HCT116 (cell line): ENCODE measurements at regions not wholly inside any gene's neighbourhood (a gene's known extent, or its start where the extent isn't known, plus 50 kb on each side); places are given as distances from the start of the nearest gene placed in this dataset.

Experiments
- ATAC-seq: fragments of 200-7000 bp; cut with Tn5 transposase; 2 replicates; pipeline ENCODE4 v1.9.1; 2020; ENCODE audit warnings: mild to moderate bottlenecking, moderate library complexity
- BruUV-seq: library from RNA; stranded (reverse); fragments of 400-500 nt; replicated peaks from 2 replicates; lab custom pipeline; 2021; lab: Mats Ljungman, UMichigan
- CTCF ChIA-PET: fragments of 300-600 bp; sonication (Branson Sonifier 250); formaldehyde crosslinking; loops from one replicate; lab custom pipeline; 2021; ENCODE audit warnings: antibody characterized with exemption; lab: Charles Lee
- POLR2A ChIA-PET: fragments of 300-600, 350-600 bp; sonication (Branson Sonifier 250); formaldehyde crosslinking; loops from one replicate; lab custom pipeline; 2021; ENCODE audit warnings: antibody characterized with exemption; lab: Charles Lee
- RAD21 ChIA-PET, 2 experiments: fragments of 300-600 bp; sonication (Branson Sonifier 250); formaldehyde crosslinking; loops; one replicate each; lab custom pipeline; 2023; ENCODE audit warnings: low total read pairs in 2 of 2; ENCODE audit not compliant: uncharacterized antibody in 2 of 2, unreplicated experiment in 2 of 2, low non-redundant PET in 1 of 2; lab: Charles Lee
- DNase-seq: peaks from one replicate; pipeline ENCODE4 v3.0.0-alpha.2; 2010; ENCODE audit warnings: low read depth, low spot score
- H2AFZ ChIP-seq: fragments of 200-600 bp; shearing (Covaris generic), sonication (generic); 2 replicates; pipeline ENCODE4 v1.6.1; 2017; ENCODE audit warnings: low read depth, mixed run types, mixed read lengths, antibody characterized with exemption, low read length; ENCODE audit not compliant: poor library complexity, severe bottlenecking
- H3K27ac ChIP-seq: 2 replicates; pipeline ENCODE4 v1.5.1; 2012; ENCODE audit warnings: low read depth, low read length
- H3K27me3 ChIP-seq: fragments of 200-600 bp; sonication (generic); 2 replicates; pipeline ENCODE4 v1.6.1; 2016; ENCODE audit warnings: mixed run types, low read length, mixed read lengths; ENCODE audit not compliant: insufficient read depth
- H3K36me3 ChIP-seq, 2 experiments: fragments of 200-500 bp in 1 of 2; fragments of 200-600 bp in 1 of 2; sonication (Bioruptor generic) in 1 of 2; sonication (generic) in 1 of 2; 2 replicates each; pipeline versions ENCODE4 v1.5.1 to v1.6.1; 2014 to 2016; ENCODE audit warnings: low read length in 2 of 2, inconsistent platforms in 1 of 2, mixed read lengths in 1 of 2, mixed run types in 1 of 2; ENCODE audit not compliant: insufficient read depth in 2 of 2, control insufficient read depth in 1 of 2
- H3K4me1 ChIP-seq, 2 experiments: fragments of 200-600 bp in 1 of 2; sonication (generic) in 1 of 2; 2 replicates each; pipeline versions ENCODE4 v1.5.1 to v1.6.1; 2012 to 2017; ENCODE audit warnings: low read length in 2 of 2, inconsistent platforms in 1 of 2, mild to moderate bottlenecking in 1 of 2, mixed read lengths in 1 of 2, mixed run types in 1 of 2, moderate library complexity in 1 of 2; ENCODE audit not compliant: insufficient read depth in 2 of 2, control insufficient read depth in 1 of 2
- H3K4me2 ChIP-seq: fragments of 200-600 bp; sonication (generic); 2 replicates; pipeline ENCODE4 v1.6.1; 2017; ENCODE audit warnings: mixed run types, low read length, mixed read lengths
- H3K4me3 ChIP-seq, 2 experiments: fragments of 200-600 bp in 1 of 2; sonication (generic) in 1 of 2; replicated peaks in 1 of 2; 2 replicates each; pipeline ENCODE4 v1.5.1; 2011 to 2016; ENCODE audit warnings: low read length in 2 of 2, control low read depth in 1 of 2, low read depth in 1 of 2, mild to moderate bottlenecking in 1 of 2, mixed read lengths in 1 of 2, mixed run types in 1 of 2
- H3K79me2 ChIP-seq: fragments of 200-600 bp; sonication (generic); 2 replicates; pipeline ENCODE4 v1.6.1; 2017; ENCODE audit warnings: mild to moderate bottlenecking, mixed run types, low read length, moderate library complexity, mixed read lengths; ENCODE audit not compliant: insufficient read depth
- H3K9ac ChIP-seq: fragments of 200-600 bp; sonication (generic); 2 replicates; pipeline ENCODE4 v1.6.1; 2016; ENCODE audit warnings: low read length, mixed read lengths
- H3K9me2 ChIP-seq: fragments of 200-600 bp; sonication (generic), shearing (Covaris generic); 2 replicates; pipeline ENCODE4 v1.6.1; 2017; ENCODE audit warnings: mixed run types, mild to moderate bottlenecking, moderate library complexity; ENCODE audit not compliant: insufficient read depth
- H3K9me3 ChIP-seq, 2 experiments: fragments of 200-500 bp in 1 of 2; fragments of 200-600 bp in 1 of 2; sonication (Bioruptor generic) in 1 of 2; sonication (generic) in 1 of 2; 2 replicates each; pipeline ENCODE4 v1.6.1; 2014 to 2017; ENCODE audit warnings: low read length in 2 of 2, mixed read lengths in 2 of 2, inconsistent platforms in 1 of 2, low read depth in 1 of 2, mild to moderate bottlenecking in 1 of 2, mixed run types in 1 of 2, moderate library complexity in 1 of 2; ENCODE audit not compliant: control insufficient read depth in 1 of 2, insufficient read depth in 1 of 2
- H4K20me1 ChIP-seq: fragments of 200-600 bp; sonication (generic), shearing (Covaris generic); 2 replicates; pipeline ENCODE4 v1.6.1; 2017; ENCODE audit warnings: mixed run types, mild to moderate bottlenecking, moderate library complexity; ENCODE audit not compliant: insufficient read depth
- CBX3 ChIP-seq: IDR thresholded peaks from 2 replicates; pipeline ENCODE4 v1.6.1; 2012; ENCODE audit warnings: low read depth
- EGR1 ChIP-seq: IDR thresholded peaks from 2 replicates; pipeline ENCODE4 v1.6.1; 2012; ENCODE audit warnings: low read depth
- EZH2phosphoT487 ChIP-seq: fragments of 200-600 bp; IDR thresholded peaks from 2 replicates; pipeline ENCODE4 v1.6.1; 2018; ENCODE audit warnings: antibody characterized with exemption, borderline replicate concordance
- FOSL1 ChIP-seq: IDR thresholded peaks from 2 replicates; pipeline ENCODE4 v1.6.1; 2012; ENCODE audit warnings: low read depth
- JUND ChIP-seq: IDR thresholded peaks from 2 replicates; pipeline ENCODE4 v1.6.1; 2012
- SRF ChIP-seq: IDR thresholded peaks from 2 replicates; pipeline ENCODE4 v1.6.1; 2012; ENCODE audit warnings: low read depth
- TCF7L2 ChIP-seq: IDR thresholded peaks from 2 replicates; pipeline ENCODE4 v1.7.0; 2011; ENCODE audit warnings: borderline replicate concordance, inconsistent platforms; ENCODE audit not compliant: insufficient read depth, insufficient read length; ENCODE audit errors: extremely low read depth
- ZFX ChIP-seq: fragments of 450-650 bp; IDR thresholded peaks from 2 replicates; pipeline ENCODE4 v1.6.1; 2017
- ZNF274 ChIP-seq: fragments of 200-500 bp; sonication (Bioruptor generic); IDR thresholded peaks from 2 replicates; pipeline ENCODE4 v1.6.1; 2014; ENCODE audit warnings: mild to moderate bottlenecking, low read depth, low read length, inconsistent platforms
- intact Hi-C: fragments of 100-400 bp; cut with micrococcal nuclease; formaldehyde crosslinking; loops from 2 replicates; pipeline ENCODE4 v1.10.0; 2022
- TF ChIP-seq, protein P1 (sequence below): IDR thresholded peaks from 2 replicates; pipeline ENCODE4 v1.6.1; 2011; ENCODE audit warnings: mild to moderate bottlenecking, low read length, moderate library complexity; ENCODE audit not compliant: insufficient replicate concordance; ENCODE audit errors: extremely low read depth
- TF ChIP-seq, protein P2 (sequence below): IDR thresholded peaks from 2 replicates; pipeline ENCODE4 v1.6.1; 2012; ENCODE audit warnings: low read depth
- TF ChIP-seq, protein P3 (sequence below): IDR thresholded peaks from 2 replicates; pipeline ENCODE4 v1.6.1; 2012
- TF ChIP-seq, protein P4 (sequence below), 3 experiments: fragments of 200-600 bp in 1 of 3; sonication (generic) in 1 of 3; IDR thresholded peaks in 2 of 3; conservative IDR thresholded peaks in 1 of 3; 2 replicates each; pipeline ENCODE4 v1.5.1; 2012 to 2017; ENCODE audit warnings: low read depth in 2 of 3, low read length in 2 of 3, antibody characterized with exemption in 1 of 3, borderline replicate concordance in 1 of 3, control low read depth in 1 of 3, mild to moderate bottlenecking in 1 of 3, mixed read lengths in 1 of 3, mixed run types in 1 of 3, moderate library complexity in 1 of 3; ENCODE audit not compliant: insufficient read depth in 1 of 3

DNA sequence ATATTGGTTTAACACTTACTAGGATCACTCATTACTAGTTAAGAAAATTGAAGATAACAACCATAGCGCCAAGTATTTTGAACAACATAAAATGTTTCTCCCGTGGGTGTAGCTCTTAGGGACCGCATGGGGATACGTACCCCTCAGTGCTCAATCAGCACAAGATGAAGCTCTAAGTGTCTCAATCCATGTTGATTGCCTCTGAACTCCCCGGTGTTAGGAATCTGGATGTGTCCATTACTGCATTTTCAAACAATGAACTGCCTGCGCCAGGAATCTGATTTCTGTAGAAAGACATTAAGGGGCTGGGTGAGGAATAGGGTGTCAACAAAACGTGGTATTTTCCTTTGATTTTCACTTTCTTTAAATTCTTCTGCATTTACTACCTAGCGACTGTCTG lies 100.2 kb downstream of the LMO4 start (continued):
- TF ChIP-seq, protein P1, sequence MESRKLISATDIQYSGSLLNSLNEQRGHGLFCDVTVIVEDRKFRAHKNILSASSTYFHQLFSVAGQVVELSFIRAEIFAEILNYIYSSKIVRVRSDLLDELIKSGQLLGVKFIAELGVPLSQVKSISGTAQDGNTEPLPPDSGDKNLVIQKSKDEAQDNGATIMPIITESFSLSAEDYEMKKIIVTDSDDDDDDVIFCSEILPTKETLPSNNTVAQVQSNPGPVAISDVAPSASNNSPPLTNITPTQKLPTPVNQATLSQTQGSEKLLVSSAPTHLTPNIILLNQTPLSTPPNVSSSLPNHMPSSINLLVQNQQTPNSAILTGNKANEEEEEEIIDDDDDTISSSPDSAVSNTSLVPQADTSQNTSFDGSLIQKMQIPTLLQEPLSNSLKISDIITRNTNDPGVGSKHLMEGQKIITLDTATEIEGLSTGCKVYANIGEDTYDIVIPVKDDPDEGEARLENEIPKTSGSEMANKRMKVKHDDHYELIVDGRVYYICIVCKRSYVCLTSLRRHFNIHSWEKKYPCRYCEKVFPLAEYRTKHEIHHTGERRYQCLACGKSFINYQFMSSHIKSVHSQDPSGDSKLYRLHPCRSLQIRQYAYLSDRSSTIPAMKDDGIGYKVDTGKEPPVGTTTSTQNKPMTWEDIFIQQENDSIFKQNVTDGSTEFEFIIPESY: no peak
- TF ChIP-seq TCF7L2: no peak
- TF ChIP-seq EGR1: no peak
- no peak for TF ChIP-seq FOSL1

DNA sequence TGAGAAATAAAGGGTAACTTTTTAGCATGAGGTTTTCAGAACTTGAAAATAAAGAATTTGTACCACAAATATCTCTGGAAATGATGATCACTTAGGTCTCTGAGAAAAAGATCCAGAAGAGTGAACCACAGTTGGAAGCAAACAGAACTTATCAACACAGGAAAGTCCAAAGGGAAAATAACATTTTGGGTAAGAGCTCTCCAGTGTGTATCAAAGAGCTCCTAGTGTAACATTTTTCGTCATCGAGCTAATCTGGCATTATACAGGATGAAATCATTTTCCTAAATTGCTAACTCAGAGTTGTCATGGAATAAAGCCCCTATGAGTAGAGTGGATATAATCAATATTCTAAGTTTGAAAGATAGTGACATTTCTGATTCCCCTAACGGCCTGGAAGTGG lies 104.0 kb downstream of the LMO4 start:
- Histone ChIP-seq H3K36me3 (no peaks in the 10 kb centered on the region), H3K79me2 (no peaks in the 10 kb centered on the region), H3K9ac (no peak overlapping the region), H3K27me3 (no peaks in the 10 kb centered on the region), H3K4me2 (no peak overlapping the region), H3K9me3 (no peaks in the 10 kb centered on the region), H4K20me1 (no peaks in the 10 kb centered on the region), H3K9me2 (no peaks in the 10 kb centered on the region), H3K27ac (no peak overlapping the region), H3K4me3 (no peak overlapping the region), H2AFZ (no peak overlapping the region), H3K4me1 (no peaks in the 10 kb centered on the region)
- DNase-seq: no peak
- TF ChIP-seq, protein P2, sequence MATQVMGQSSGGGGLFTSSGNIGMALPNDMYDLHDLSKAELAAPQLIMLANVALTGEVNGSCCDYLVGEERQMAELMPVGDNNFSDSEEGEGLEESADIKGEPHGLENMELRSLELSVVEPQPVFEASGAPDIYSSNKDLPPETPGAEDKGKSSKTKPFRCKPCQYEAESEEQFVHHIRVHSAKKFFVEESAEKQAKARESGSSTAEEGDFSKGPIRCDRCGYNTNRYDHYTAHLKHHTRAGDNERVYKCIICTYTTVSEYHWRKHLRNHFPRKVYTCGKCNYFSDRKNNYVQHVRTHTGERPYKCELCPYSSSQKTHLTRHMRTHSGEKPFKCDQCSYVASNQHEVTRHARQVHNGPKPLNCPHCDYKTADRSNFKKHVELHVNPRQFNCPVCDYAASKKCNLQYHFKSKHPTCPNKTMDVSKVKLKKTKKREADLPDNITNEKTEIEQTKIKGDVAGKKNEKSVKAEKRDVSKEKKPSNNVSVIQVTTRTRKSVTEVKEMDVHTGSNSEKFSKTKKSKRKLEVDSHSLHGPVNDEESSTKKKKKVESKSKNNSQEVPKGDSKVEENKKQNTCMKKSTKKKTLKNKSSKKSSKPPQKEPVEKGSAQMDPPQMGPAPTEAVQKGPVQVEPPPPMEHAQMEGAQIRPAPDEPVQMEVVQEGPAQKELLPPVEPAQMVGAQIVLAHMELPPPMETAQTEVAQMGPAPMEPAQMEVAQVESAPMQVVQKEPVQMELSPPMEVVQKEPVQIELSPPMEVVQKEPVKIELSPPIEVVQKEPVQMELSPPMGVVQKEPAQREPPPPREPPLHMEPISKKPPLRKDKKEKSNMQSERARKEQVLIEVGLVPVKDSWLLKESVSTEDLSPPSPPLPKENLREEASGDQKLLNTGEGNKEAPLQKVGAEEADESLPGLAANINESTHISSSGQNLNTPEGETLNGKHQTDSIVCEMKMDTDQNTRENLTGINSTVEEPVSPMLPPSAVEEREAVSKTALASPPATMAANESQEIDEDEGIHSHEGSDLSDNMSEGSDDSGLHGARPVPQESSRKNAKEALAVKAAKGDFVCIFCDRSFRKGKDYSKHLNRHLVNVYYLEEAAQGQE: no peak
- TF ChIP-seq JUND: no peak
- TF ChIP-seq SRF: no peak
- no peak for TF ChIP-seq ZFX
- TF ChIP-seq CBX3: no peak
- no peak for TF ChIP-seq TCF7L2
- TF ChIP-seq EGR1: no peak
- TF ChIP-seq EZH2phosphoT487: no peak
- TF ChIP-seq, protein P3, sequence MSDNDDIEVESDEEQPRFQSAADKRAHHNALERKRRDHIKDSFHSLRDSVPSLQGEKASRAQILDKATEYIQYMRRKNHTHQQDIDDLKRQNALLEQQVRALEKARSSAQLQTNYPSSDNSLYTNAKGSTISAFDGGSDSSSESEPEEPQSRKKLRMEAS: no peak
- no peak for TF ChIP-seq ZNF274
- TF ChIP-seq, protein P4, sequence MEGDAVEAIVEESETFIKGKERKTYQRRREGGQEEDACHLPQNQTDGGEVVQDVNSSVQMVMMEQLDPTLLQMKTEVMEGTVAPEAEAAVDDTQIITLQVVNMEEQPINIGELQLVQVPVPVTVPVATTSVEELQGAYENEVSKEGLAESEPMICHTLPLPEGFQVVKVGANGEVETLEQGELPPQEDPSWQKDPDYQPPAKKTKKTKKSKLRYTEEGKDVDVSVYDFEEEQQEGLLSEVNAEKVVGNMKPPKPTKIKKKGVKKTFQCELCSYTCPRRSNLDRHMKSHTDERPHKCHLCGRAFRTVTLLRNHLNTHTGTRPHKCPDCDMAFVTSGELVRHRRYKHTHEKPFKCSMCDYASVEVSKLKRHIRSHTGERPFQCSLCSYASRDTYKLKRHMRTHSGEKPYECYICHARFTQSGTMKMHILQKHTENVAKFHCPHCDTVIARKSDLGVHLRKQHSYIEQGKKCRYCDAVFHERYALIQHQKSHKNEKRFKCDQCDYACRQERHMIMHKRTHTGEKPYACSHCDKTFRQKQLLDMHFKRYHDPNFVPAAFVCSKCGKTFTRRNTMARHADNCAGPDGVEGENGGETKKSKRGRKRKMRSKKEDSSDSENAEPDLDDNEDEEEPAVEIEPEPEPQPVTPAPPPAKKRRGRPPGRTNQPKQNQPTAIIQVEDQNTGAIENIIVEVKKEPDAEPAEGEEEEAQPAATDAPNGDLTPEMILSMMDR (IDR thresholded peaks at IDR 0.05 in 2 of 3, conservative IDR thresholded peaks at IDR 0.05 in 1 of 3; ENCODE audit: borderline replicate concordance in 1 of 3, insufficient read depth in 1 of 3, low read depth in 2 of 3, low read length in 2 of 3): no peak
- BruUV-seq: no TSS peak
- ChIA-PET RAD21 (no interaction called here), CTCF (no interaction called here), POLR2A (no interaction called here)
- intact Hi-C loops: no loop called here
- no peak for ATAC-seq
